Heart right ventricle (tissue), 16 donors: ENCODE measurements at regions not wholly inside any gene's neighbourhood (a gene's known extent, or its start where the extent isn't known, plus 50 kb on each side); places are given as distances from the start of the nearest gene placed in this dataset.

Experiments
- ATAC-seq, 8 donors: fragments of 200-7000 bp; cut with Tn5 transposase; one replicate each; pipeline ENCODE4 v1.9.1; 2020; ENCODE audit warnings: mild to moderate bottlenecking in 8 of 8, moderate library complexity in 8 of 8, moderate number of reproducible peaks in 1 of 8
- DNase-seq, 2 donors: peaks; one replicate each; pipeline ENCODE4 v3.0.0-alpha.2; 2020
- H3K27ac ChIP-seq, 10 donors: fragments of 200-600 bp; sonication (generic) in 2 of 10; one replicate each; pipeline versions ENCODE4 v1.5.0 to v1.8.0; 2020 to 2022; ENCODE audit warnings: mild to moderate bottlenecking in 3 of 10
- H3K27me3 ChIP-seq, 7 donors: fragments of 200-600 bp; one replicate each; pipeline ENCODE4 v1.8.0; 2021 to 2022; ENCODE audit warnings: mild to moderate bottlenecking in 2 of 7
- H3K36me3 ChIP-seq, 9 donors: fragments of 200-600 bp; sonication (generic) in 1 of 9; one replicate each; pipeline versions ENCODE4 v1.5.0 to v1.8.0; 2020 to 2022; ENCODE audit warnings: mild to moderate bottlenecking in 2 of 9
- H3K4me1 ChIP-seq, 9 donors: fragments of 200-600 bp; sonication (generic) in 1 of 9; one replicate each; pipeline versions ENCODE4 v1.5.0 to v1.8.0; 2020 to 2022; ENCODE audit warnings: mild to moderate bottlenecking in 4 of 9
- H3K4me3 ChIP-seq, 10 donors: fragments of 200-600 bp; sonication (generic) in 2 of 10; one replicate each; pipeline versions ENCODE4 v1.5.0 to v1.8.0; 2020 to 2022; ENCODE audit warnings: mild to moderate bottlenecking in 7 of 10, moderate library complexity in 2 of 10
- H3K9me3 ChIP-seq, 11 donors: fragments of 200-600 bp in 10 of 11; sonication (generic) in 2 of 11; one replicate each; pipeline versions ENCODE4 v1.5.0 to v1.8.0; 2013 to 2022; ENCODE audit warnings: mild to moderate bottlenecking in 2 of 11, control low read depth in 1 of 11, moderate library complexity in 1 of 11
- CTCF ChIP-seq, 9 donors: fragments of 200-600 bp; sonication (generic) in 2 of 9; IDR thresholded peaks; one replicate each; pipeline versions ENCODE4 v1.5.0 to v1.8.0; 2021 to 2022; ENCODE audit warnings: antibody characterized with exemption in 9 of 9, mild to moderate bottlenecking in 5 of 9, moderate library complexity in 1 of 9
- WGBS, 2 donors: extraction: QIAGEN DNeasy Blood & Tissue Kit; methylation state at CpG; one replicate each; pipeline ENCODE4 v1.1.7; 2013; ENCODE audit warnings: inconsistent platforms in 1 of 2; 5-methylcytosine and 5-hydroxymethylcytosine counted together
- intact Hi-C, 10 donors: fragments of 100-400 bp; cut with DNase I; formaldehyde crosslinking; loops; one replicate each; pipeline versions ENCODE4 v1.11.1 to v1.14.2; 2022
- donor health status: Arrhythmogenic right ventricular cardiomyopathy.
- donor health status: ischemic (EF 13 %, LVEDD 7.1; RV severe dilation, severe dysfunction).
- donor health status: healthy with polysubstance abuse.
- donor health status: DM: no; HTN: yes; CAD: no.
- donor health status: DM: no; HTN: no; CAD: no.
- donor health status: ischemic (EF 25% LVEDD 6.9; RV normal size, moderate dysfunction).
- donor health status: ischemic (EF 25% LVEDD 5.7; RV mildly dilated, moderate dysfunction).
- donor health status: healthy.
- donor health status: DM: yes; HTN: yes; CAD: no.
- donor health status: Ischemic cardiomyopathy.
- donor health status: ischemic (EF 35%, LVEDD 5.7; RV mildly dilated, moderate dysfunction).
- donor health status: nonischemic (EF 11% LVEDD 7.7; RV severe dilation, severe dysfunction).
- donor health status: DM: yes; HTN: yes; CAD: no.
- donor health status: PGD.
- donor health status: ischemic (EF 29% LVEDD 5.4; RV normal size, mild dysfunction).
- donor health status: nonischemic (EF 23%, LVEDD 6.1; RV moderate dilation, normal function).

- intact Hi-C loops: no loop called here
- TF ChIP-seq CTCF (IDR thresholded peaks at IDR 0.05): no peak
These were observed 71.1 kb upstream of the LCLAT1 start for GRCh38 chr2:30375915-30376314.

GRCh38 chr2:30379481-30379880 is 67.6 kb upstream of the LCLAT1 start:
- no peaks in the 10 kb centered on the region for H3K4me1 ChIP-seq
- WGBS, 2 donors: 98 to 100% methylated on average over 1 of the region's 1 CpG
- ATAC-seq: no peak
- no peak for DNase-seq
- intact Hi-C loops: no loop called here
- no peak overlapping the region for H3K4me3 ChIP-seq
- no peaks in the 10 kb centered on the region for H3K27me3 ChIP-seq
- H3K36me3 ChIP-seq: no peaks in the 10 kb centered on the region
- no peaks in the 10 kb centered on the region for H3K9me3 ChIP-seq
- TF ChIP-seq CTCF (IDR thresholded peaks at IDR 0.05): no peak
- no peak overlapping the region for H3K27ac ChIP-seq

More at GRCh38 chr2:30375915-30376314, 71.1 kb upstream of the LCLAT1 start:
- DNase-seq (no peak), ATAC-seq (no peak)
- Histone ChIP-seq H3K36me3 (no peaks in the 10 kb centered on the region), H3K27me3 (no peaks in the 10 kb centered on the region), H3K9me3 (no peaks in the 10 kb centered on the region), H3K4me1 (peaks cover 0 to 5% (median 0%) of the 10 kb centered on the region in 9 donors), H3K4me3 (no peak overlapping the region), H3K27ac (no peak overlapping the region)

GRCh38 chr2:30380824-30381223 is 66.2 kb upstream of the LCLAT1 start:
- H3K4me1 ChIP-seq: no peaks in the 10 kb centered on the region
- intact Hi-C loops: no loop called here

GRCh38 chr2:30382162-30382783 is 64.8 kb upstream of the LCLAT1 start:
- Histone ChIP-seq H3K9me3 (no peaks in the 10 kb centered on the region), H3K36me3 (no peaks in the 10 kb centered on the region), H3K4me3 (no peak overlapping the region), H3K27me3 (no peaks in the 10 kb centered on the region), H3K4me1 (no peaks in the 10 kb centered on the region), H3K27ac (no peak overlapping the region)
- TF ChIP-seq CTCF (IDR thresholded peaks at IDR 0.05): no peak
- intact Hi-C loops: no loop called here
- ATAC-seq (no peak), DNase-seq (no peak)
- WGBS, 2 donors: 87 to 88% methylated on average over 4 of the region's 4 CpGs

More at GRCh38 chr2:30380824-30381223, 66.2 kb upstream of the LCLAT1 start:
- Histone ChIP-seq H3K9me3 (no peaks in the 10 kb centered on the region), H3K4me3 (no peak overlapping the region), H3K27ac (no peak overlapping the region), H3K27me3 (no peaks in the 10 kb centered on the region), H3K36me3 (no peaks in the 10 kb centered on the region)
- DNase-seq (no peak), ATAC-seq (no peak)
- WGBS, 2 donors: 97 to 100% methylated on average over 3 of the region's 3 CpGs
- no peak for TF ChIP-seq CTCF (IDR thresholded peaks at IDR 0.05)
